ENCODE measurements at regions not wholly inside any gene's neighbourhood (a gene's known extent, or its start where the extent isn't known, plus 50 kb on each side); places are given as distances from the start of the nearest gene placed in this dataset.

DNA sequence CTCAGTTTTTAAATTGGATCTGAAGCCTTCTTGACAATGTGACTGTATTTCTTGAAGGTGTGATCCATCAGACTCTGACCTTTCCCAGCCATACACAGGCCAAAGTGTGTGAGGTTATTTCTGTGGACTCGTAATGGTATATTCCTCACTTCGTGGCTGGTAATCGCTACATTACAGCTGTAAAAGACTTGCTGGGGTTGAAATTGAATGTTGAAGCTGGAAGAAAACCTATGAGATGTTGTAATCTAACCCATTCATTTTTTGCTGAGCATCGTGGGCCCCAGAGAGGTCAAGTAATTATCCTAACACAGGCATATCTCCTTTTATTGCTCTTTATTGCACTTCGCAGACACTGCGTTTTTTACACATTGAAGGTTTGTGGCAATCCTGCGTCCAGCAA, 405.6 kb upstream of the ZP4 start:
- no peak for DNase-seq (ENCODE audit: low read depth in 2 of 2)

DNA sequence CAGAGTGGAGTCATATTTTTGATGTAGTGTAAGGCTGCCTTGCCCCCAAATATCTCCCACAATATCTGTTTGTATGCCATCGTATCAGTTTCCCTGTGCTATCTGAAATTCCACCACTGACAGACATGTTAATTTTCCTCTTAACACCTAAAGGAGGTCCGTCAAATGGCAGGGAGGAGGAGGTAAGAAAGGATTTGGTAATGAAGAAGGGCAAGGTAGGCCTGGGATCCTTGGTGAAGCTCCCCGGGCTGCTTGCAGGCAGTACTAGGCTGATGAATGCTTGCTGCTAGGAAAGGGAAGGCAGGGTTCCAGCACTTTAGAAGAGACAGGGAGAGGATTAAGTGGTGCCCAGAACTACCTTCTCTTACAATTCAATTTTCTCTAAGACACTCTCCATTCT, 402.4 kb upstream of the ZP4 start:
- DNase-seq (ENCODE audit: low read depth in 2 of 2) = no peak

DNA sequence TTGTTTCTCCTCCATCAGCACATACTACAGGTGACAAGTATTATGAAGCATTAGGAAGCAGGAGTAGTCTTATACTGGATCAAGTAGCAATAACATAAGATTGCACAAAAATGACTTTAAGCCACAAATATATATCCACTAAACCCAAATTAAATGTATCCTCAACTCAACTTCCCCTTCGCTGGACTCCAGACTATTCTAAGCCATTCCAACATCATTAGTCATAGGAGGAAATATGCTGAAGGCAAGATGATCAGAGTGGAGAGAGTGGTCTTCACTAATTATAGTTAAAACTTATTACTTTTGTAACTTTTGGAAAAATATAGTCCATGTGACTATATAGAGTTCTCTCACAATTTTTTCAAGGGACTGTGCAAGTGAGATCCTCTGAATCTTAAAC, 390.7 kb upstream of the ZP4 start:
- DNase-seq (ENCODE audit: low read depth in 2 of 2) = no peak

DNA sequence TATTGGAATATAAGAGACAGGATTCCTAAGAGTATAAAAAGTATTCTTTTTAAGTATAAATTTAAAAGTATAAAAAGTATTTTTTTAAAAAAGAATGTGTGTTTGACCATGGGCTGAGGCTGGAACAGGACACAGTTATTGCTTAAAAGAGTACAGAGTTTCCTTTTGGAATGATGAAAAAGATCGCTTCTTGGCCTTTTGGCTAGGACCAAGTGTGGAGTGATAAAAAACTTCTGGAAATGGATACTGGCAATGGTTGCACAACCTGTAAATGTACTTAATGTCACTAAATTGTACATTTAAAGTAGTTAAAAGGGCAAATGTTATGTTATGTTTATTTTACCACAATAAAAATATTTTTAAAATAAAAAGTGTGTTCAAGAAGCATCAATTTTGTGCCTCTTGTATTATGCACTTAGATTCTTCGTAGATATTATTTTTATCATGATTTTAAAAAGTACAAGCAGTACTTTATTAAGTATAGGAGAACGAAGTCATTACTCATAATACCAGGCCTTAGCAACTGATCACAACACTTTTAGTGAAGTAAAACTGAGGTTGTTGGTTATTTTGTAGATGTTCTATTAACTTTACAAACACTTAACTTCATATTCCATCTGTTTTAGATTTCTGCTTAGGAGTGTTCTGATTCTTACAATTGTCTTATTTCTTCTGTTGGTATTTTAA, 389.1 kb upstream of the ZP4 start:
- no peak for DNase-seq (ENCODE audit: low read depth in 2 of 2)

DNA sequence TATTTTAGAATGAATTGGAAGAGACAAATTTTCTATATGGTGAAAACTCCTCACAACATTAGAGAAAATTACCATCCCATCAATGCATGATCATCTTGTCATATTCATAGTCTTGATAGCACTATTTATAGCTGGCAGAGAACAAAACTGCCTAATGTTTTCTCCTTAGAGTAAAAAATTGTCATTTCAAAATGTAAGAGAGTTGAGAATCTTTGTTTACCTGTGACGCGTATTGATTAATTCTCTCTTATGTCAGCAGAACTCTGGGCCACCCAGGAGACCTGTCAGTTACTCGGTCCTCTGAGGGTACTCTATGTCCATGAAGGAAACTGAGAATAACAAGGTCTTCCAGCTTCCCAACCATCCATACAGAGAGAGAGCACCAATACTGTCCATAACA, 381.4 kb upstream of the ZP4 start:
- no peak for DNase-seq (ENCODE audit: low read depth in 2 of 2)

DNA sequence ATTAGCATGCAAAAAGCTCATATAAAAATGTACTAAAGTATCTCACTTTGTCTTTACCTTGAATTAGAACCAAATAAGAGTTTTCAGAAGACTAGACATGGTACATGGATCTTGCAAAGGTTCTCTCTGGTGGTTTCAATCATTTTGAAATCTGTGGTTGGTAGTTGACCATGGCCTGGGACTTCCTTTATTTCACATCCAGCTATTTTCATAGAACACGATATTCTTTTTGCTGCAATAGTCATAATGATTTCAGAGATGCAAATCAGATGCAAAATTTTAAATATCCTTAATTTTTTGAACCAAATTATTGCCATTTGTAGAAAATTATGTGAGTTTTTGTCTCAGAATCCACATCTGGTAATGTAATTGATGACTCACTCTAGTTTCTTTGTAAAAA, 375.1 kb upstream of the ZP4 start:
- no peak for DNase-seq (ENCODE audit: low read depth in 2 of 2)

DNA sequence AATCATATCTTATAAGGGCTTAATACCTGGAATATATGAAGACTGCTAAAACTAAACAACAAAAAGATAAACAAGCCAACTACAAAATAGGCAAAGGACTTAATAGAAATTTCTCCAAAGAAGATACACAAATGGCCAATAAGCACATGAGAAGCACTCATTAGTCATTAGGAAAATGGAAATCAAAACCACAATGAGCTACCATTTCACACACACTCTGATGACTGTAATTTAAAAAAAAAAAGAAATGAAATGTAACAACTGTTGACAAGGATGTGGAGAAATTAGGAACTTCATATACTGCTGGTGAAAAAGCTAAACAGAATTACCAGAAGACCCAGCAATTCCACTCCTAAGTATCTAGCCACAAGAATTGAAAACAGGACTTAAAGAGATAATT, 374.2 kb upstream of the ZP4 start:
- no peak for DNase-seq (ENCODE audit: low read depth in 2 of 2)

DNA sequence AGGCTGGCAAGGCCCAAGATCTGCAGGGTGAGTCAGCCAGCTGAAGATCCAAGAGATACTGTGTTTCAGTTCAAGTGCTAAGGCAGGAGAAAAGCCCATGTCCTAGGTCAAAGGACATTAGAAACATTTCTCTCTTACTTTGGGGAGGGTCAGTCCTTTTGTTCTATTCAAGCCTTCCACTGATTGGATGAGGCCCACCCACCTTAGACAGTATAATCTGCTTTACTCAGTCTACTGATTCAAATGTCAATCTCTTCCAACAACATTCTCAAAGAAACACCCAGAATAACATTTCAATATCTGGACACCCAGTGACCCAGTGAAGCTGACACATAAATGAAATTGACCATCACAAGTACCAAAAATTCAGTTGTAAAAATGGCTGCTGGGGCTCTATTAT, 367.8 kb upstream of the ZP4 start:
- DNase-seq (ENCODE audit: low read depth in 2 of 2) = no peak

DNA sequence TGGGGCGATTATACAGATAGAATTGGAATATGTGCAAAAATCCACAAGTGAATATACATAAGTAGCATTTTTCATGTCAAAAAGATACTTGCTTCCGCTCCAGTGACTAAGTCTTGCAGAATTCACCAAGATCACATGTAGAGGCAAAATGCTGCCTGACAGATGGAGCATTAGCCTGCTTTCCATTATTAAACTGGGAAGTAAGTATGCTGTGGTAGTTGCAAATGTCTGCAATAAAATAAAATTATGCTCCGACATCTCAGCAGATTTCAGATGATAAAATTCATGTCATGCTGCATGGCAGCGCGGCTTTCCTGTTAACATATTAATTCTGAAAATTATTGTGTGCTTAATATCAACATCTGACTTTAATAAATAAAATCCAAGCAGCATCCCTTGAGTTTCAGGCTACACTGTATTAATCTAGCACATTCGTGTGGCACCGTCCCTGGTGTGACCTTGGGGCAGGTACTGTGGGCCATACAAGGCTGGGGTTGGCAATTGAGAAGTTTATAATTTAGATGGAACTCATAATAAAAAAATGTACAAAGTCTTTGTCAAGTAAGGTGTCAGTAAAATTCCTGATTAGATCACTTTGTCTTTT, 366.4 kb upstream of the ZP4 start:
- DNase-seq (ENCODE audit: low read depth in 2 of 2) = no peak

DNA sequence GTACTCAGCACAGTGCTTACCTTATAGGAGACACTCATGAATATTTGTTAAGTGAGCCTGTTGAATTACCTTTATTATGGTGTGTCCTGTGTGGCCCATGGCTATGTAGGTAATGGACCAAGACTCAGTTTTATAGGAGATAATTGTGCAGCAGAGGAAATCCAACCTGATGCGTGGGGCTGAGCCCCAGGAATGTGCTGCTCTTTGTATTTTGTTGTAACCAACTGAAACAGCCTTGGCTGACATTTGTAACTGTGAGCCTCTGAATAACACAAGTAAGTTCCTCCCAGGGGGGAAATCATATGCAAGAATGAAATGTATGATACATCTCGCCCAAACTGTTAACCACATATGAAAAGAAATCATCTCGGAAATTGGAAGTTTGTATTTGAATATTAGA, 364.2 kb upstream of the ZP4 start:
- DNase-seq (ENCODE audit: low read depth in 2 of 2) = no peak

DNA sequence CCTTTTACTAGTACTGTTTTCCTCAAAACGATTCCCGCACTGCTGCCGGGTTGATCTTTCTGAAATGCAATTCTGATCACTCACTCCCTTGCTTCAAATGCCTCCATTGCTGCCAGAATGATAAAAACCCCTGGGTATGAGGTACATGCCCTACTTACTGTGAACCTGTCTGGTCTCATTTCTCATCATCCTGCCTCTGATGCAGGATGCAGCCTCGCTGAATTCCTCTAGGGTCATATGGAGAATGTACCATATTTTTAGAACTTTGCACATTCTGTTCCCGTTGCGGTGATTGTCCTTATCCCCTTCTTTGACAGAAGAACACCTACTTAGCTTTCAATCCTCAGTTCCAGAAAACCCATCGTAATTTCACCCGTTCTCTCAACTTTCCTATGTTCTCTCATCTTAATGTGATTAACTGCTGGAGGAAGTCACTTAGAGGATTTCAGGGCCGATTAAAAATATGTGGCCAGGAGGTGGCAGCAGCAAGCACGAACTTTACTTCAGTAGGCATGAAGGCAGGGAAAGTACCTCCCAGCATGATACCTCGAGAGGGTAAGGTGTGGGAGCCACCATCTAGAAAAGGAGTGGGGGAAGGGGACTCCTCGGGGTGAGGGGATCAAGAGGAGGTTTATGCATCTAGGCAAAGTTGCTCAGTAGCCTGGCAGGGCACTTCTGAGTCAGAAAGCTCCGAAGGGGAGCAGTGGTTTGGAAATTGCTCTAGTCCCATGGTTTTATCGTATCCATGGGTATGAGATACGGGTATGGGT, 361.5 kb upstream of the ZP4 start:
- peak in 1 of 2 experiments; percentile 20 for DNase-seq (ENCODE audit: low read depth in 2 of 2)

DNA sequence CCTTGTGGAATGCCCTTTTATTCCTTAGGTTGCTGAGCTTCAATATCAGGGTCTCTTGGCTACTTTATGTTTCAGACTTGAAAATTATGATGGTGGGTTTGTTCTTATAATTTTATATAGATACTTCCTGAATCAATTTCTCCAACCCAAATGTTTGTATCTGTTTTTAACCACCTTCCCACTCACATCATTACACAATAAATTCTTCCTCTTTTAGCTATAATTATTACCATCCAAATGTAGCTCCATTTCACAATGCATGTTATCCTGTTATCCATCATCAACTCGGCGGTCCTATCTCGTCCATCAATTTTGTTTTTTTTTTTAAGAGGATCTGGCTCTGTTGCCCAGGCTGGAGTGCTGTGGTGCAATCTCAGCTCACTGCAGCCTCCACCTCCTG, 357.6 kb upstream of the ZP4 start:
- DNase-seq (ENCODE audit: low read depth in 2 of 2) = no peak

DNA sequence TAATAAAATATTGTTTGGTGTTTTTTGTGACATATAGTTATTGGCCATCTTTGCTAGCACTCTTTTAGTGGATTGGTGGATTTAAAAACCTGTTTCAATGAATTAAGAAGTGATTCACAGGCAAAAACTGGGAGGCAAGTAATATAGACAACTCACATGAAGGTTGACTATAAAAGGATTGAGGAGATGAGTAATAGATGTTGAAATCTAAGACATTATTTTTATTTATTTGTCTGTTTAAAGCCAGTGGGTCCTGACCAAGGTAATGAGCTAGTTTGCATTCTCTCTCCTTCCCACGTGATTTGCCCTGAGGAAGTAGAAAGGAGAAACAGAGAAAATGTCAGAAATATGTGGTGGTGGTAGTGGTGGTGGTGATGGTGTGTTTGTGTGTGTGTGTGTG, 351.5 kb upstream of the ZP4 start:
- no peak for DNase-seq (ENCODE audit: low read depth in 2 of 2)

DNA sequence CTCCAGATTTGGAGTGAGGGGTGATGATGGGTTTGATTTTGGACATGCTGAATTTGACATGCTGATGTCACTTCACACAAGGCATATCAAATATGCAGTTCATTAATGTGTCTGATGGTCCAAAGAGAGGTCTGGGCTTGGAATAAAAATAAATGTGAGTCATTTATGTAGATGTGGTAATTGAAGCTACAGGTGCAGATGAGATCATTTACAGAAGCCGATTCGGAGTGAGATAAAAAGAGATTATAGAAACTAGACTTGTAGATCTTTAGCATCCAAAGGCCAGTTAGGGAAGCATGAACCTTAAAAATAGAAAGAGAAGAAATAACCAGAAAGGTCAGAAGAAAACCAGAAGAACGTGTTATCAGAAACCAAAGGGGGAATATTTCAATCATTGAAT, 350.9 kb upstream of the ZP4 start:
- DNase-seq (ENCODE audit: low read depth in 2 of 2) = no peak

DNA sequence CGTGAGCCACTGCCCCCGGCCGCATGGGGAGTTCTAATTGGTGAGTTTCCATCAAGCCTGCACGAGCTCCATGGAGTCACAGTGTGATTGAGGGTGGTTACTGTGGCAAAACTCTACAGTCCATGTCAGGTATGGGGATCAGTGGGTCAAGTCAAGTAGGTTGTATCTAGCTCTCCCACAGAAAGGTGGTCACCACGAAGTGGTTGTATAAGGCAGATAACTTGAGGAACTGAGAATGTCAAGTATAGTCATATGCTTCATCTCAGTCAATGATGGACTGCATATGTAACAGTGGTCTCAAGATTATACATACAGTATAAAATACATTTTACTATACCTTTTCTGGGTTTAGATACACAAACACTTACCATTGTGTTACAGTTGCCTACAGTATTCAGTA, 348.6 kb upstream of the ZP4 start:
- no peak for DNase-seq (ENCODE audit: low read depth in 2 of 2)

DNA sequence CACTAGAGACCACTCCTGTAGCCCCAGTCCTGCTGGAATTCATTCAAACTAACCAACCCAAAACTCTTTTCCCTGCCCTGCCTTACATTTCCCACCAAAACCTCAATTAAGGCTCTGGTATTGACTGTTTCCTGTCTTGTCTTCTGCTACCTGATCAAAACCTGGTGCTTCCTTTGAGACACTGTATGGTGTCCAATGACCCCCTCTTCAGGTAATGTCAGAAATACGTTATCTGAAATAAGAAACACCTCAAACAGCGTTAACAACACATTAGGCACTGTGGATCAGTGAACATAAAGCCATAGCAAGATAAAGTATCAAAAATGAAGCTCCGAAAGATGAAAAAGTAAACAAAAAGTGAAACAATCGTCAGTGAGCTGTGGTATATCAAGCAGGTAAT, 343.2 kb upstream of the ZP4 start:
- no peak for DNase-seq (ENCODE audit: low read depth in 2 of 2)

DNA sequence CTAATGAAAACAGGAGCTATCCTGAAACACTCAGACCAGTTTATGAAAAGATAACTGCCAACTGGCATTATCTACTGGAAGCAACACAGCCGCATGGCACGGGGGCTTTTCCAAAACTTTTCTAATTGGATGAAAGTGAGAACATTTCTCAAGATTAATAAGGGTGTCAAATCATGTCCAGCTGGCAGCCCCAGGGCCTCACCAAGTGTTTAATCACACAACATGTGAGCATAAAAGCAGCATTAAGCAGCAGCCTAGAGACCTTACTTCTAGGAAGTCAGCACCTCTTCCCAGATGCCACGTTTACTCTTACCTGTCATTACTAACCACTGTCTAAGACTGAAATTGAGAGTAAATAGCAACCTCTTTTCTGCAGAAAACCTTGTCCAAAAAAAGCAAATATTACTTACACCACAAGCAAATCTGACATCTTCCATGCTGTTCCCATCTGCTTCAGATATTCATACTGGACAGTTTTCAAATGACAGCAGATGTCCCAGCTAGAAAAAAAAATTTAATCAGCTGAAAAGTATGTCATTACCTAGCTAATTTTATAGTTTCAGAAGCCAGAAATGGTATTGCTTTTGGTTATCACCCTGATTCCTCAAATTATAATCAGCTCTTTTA, 341.5 kb upstream of the ZP4 start:
- DNase-seq (ENCODE audit: low read depth in 2 of 2) = no peak

DNA sequence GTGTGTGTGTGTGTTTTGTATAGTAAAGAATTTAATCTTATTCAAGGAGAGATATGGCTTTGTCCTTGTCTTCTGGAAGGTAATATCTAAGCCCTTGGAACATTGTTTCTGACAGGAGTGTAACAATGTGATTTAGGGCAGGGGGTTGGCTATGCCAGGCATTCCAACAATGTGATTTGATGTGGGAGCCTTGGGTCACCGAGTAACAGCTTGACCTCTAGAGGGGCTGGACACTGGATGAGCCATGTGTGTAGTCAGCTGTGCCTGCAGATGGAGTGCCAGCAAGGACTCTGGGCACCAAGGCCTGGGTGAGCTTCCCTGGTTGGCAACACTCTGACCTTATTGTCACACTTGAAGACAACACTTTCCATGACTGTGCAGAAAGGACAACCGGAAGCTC, 336.1 kb upstream of the ZP4 start:
- no peak for DNase-seq (ENCODE audit: low read depth in 2 of 2)

DNA sequence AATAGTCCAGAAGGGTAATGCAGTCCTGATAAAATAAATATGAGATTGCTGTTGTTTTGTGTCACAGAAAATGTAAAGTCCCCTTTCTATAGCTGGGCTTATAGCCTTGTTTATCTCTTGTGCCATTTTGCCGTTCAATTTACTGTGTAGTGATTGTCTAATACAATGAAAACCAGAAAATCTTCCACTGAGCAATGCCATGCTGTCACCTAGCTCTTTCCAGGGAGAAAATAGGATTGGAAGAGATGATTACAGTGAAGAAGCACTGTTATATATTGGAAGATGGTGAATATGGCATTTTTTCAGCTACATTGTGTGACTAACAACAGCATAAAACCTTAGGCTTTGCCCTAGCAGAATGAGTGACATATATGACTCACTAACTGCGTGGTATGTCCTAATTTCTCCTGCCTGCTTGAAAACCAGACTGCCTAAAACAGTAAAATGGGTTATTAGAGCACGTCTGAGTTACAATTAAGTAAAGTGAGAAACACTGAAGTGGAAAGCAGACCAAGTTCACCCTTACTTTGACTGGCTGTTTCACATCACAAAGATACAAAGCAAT, 332.4 kb upstream of the ZP4 start:
- no peak for DNase-seq (ENCODE audit: low read depth in 2 of 2)

DNA sequence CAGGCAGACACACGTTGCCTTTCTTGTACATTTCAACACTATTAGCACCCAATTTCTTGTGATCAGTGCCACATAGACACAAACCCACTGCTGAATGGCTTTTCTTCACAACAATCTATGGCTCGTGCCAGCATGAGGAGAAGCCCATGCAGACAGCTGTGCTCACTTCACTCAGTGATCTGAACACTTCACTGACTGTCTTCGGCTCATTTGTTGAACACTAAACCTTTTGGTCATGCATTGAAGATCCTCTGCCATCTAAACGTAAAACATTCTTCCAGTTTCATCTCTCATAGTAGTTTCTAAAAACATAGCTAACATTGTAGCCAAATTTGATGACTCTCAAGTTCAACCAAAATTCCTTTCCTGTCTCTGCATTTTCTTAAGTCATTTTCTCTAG, 331.0 kb upstream of the ZP4 start:
- no peak for DNase-seq (ENCODE audit: low read depth in 2 of 2)

DNA sequence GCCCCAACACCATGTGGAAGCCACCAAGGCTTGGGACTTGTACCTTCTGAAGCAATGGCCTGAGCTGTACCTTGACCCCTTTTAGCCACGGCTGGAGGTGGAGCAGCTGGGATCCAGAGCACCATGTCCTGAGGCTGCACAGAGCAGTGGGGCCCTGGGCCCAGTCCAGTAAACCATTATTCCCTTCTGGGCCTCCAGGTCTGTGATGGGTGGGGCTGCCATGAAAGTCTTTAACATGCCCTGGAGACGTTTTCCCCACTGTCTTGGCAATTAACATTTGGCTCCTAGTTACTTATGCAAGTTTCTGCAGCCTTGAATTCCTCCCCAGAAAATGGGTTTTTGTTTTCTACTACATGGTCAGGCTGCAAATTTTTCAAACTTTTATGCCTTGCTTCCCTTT, 323.7 kb upstream of the ZP4 start:
- DNase-seq (ENCODE audit: low read depth in 2 of 2) = no peak

DNA sequence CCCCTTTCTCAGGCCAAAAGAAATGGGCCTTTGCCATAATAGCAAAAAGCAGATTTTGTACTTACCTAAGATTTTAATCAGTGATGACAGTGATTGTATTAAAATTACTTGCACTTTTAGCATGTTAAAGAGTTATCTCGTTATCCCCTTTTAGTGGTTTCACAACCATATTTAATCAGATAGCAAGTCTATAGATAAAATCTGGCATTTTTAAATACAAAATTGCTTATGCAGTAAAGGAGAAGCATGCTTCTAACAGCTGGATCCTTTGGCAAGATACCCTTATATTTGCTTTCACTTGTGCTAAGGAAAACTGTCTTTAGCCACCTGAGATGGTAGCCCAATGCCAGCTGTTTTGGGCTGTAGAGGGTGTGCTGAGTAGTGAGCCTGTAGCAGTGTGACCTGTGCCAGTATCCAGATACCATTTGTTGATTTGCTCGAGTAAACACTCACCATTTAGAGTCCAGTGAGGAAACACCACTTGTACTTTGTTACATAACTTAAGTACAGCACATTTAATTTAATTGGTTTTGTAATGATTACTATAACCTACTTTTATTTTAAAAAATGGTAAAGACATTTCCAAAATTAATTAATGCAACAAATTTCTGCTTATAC, 314.4 kb upstream of the ZP4 start:
- no peak for DNase-seq (ENCODE audit: low read depth in 2 of 2)
